Right lobe of liver (tissue), 6 donors: ENCODE measurements at regions not wholly inside any gene's neighbourhood (a gene's known extent, or its start where the extent isn't known, plus 50 kb on each side); places are given as distances from the start of the nearest gene placed in this dataset.

Experiments
- ATAC-seq, 4 donors: fragments of 200-7000 bp; cut with Tn5 transposase; one replicate each; pipeline ENCODE4 v1.9.1; 2020; ENCODE audit warnings: mild to moderate bottlenecking in 4 of 4, moderate library complexity in 4 of 4
- DNase-seq, 3 donors: peaks; one replicate each; pipeline ENCODE4 v3.0.0-alpha.2; 2020
- H3K27ac ChIP-seq, 3 donors: fragments of 200-600 bp; one replicate each; pipeline ENCODE4 v1.8.0; 2022
- H3K27me3 ChIP-seq, 2 donors: fragments of 200-600 bp; one replicate each; pipeline ENCODE4 v1.8.0; 2022
- H3K36me3 ChIP-seq, 4 donors: fragments of 200-600 bp; sonication (generic) in 1 of 4; one replicate each; pipeline versions ENCODE4 v1.5.1 to v1.8.0; 2017 to 2022; ENCODE audit warnings: control low read depth in 1 of 4
- H3K4me1 ChIP-seq, 4 donors: fragments of 200-600 bp; sonication (generic) in 1 of 4; one replicate each; pipeline versions ENCODE4 v1.5.1 to v1.8.0; 2017 to 2022; ENCODE audit warnings: control low read depth in 1 of 4
- H3K4me3 ChIP-seq, 3 donors: fragments of 200-600 bp; one replicate each; pipeline ENCODE4 v1.8.0; 2022
- H3K9me3 ChIP-seq, 4 donors: fragments of 200-600 bp; sonication (generic) in 1 of 4; one replicate each; pipeline versions ENCODE4 v1.5.1 to v1.8.0; 2017 to 2022; ENCODE audit warnings: control low read depth in 1 of 4
- CTCF ChIP-seq, 4 donors: fragments of 200-600 bp in 3 of 4; fragments of 450-650 bp in 1 of 4; IDR thresholded peaks; one replicate each; pipeline versions ENCODE4 v1.5.1 to v1.8.0; 2016 to 2022; ENCODE audit warnings: antibody characterized with exemption in 4 of 4, mild to moderate bottlenecking in 2 of 4
- POLR2A ChIP-seq: fragments of 450-650 bp; IDR thresholded peaks from one replicate; pipeline ENCODE4 v1.6.1; 2017; ENCODE audit warnings: antibody characterized with exemption, mild to moderate bottlenecking
- WGBS: methylation state at CpG from one replicate; pipeline ENCODE4 v1.1.6; 2018; ENCODE audit warnings: low coverage, low lambda C conversion rate; ENCODE audit not compliant: insufficient coverage; ENCODE audit errors: missing lambda C conversion rate; 5-methylcytosine and 5-hydroxymethylcytosine counted together
- intact Hi-C, 2 donors: fragments of 100-400 bp; cut with DNase I; formaldehyde crosslinking; loops; one replicate each; pipeline versions ENCODE4 v1.11.2 to v1.14.1; 2022
- donor health status: DM: no; HTN: yes; CAD: no.
- donor health status: DM: no; HTN: no; CAD: no.
- donor health status: DM: no; HTN: no; CAD: no.
- donor health status: DM: no; HTN: yes; CAD: no.
- donor health status: DM: no; HTN: yes; CAD: no.

GRCh38 chr2:147363181-147363580, 481.6 kb upstream of the ACVR2A start:
- Histone ChIP-seq H3K9me3 (no peaks in the 10 kb centered on the region), H3K27ac (no peak overlapping the region), H3K27me3 (no peaks in the 10 kb centered on the region), H3K36me3 (no peaks in the 10 kb centered on the region), H3K4me1 (no peaks in the 10 kb centered on the region), H3K4me3 (no peak overlapping the region)
- intact Hi-C loops: no loop called here
- DNase-seq (no peak), ATAC-seq (no peak)
- TF ChIP-seq CTCF (IDR thresholded peaks at IDR 0.05) (no peak), POLR2A (no peak)
- 81% methylated on average over 4 of the region's 4 CpGs for WGBS

- intact Hi-C loops: no loop called here
- no peak for TF ChIP-seq CTCF (IDR thresholded peaks at IDR 0.05)
- TF ChIP-seq POLR2A: no peak
- Histone ChIP-seq H3K36me3 (no peaks in the 10 kb centered on the region), H3K27ac (no peak overlapping the region), H3K9me3 (no peaks in the 10 kb centered on the region), H3K4me3 (no peak overlapping the region), H3K4me1 (no peaks in the 10 kb centered on the region), H3K27me3 (no peaks in the 10 kb centered on the region)
- no peak for ATAC-seq
- DNase-seq: no peak
- WGBS: 73% methylated on average over 1 of the region's 1 CpG
These were observed 486.5 kb upstream of the ACVR2A start for GRCh38 chr2:147358375-147358774.

- no peaks in the 10 kb centered on the region for H3K9me3 ChIP-seq
- TF ChIP-seq POLR2A: no peak
- TF ChIP-seq CTCF (IDR thresholded peaks at IDR 0.05): no peak
- ATAC-seq (no peak), DNase-seq (no peak)
- H3K27ac ChIP-seq: no peak overlapping the region
- no peaks in the 10 kb centered on the region for H3K27me3 ChIP-seq
- H3K4me3 ChIP-seq: no peak overlapping the region
- H3K36me3 ChIP-seq: no peaks in the 10 kb centered on the region
- WGBS: 68% methylated on average over 4 of the region's 4 CpGs
- peaks cover 0 to 3% (median 0%) of the 10 kb centered on the region in 4 donors for H3K4me1 ChIP-seq
- intact Hi-C loops: no loop called here
These were observed 488.7 kb upstream of the ACVR2A start for GRCh38 chr2:147356157-147356556.

- 81% methylated on average over 4 of the region's 4 CpGs for WGBS
- intact Hi-C loops: no loop called here
- no peaks in the 10 kb centered on the region for H3K27me3 ChIP-seq
These were observed 489.1 kb upstream of the ACVR2A start for GRCh38 chr2:147355706-147356105.

GRCh38 chr2:147353072-147353381, 491.8 kb upstream of the ACVR2A start:
- no peak overlapping the region for H3K27ac ChIP-seq
- no peaks in the 10 kb centered on the region for H3K27me3 ChIP-seq
- TF ChIP-seq POLR2A (no peak), CTCF (IDR thresholded peaks at IDR 0.05) (no peak)
- no peak for DNase-seq
- H3K4me3 ChIP-seq: no peak overlapping the region
- no peaks in the 10 kb centered on the region for H3K9me3 ChIP-seq
- no peak for ATAC-seq
- no peaks in the 10 kb centered on the region for H3K36me3 ChIP-seq
- intact Hi-C loops: no loop called here
- H3K4me1 ChIP-seq: peaks cover 0 to 3% (median 0%) of the 10 kb centered on the region in 4 donors

More at GRCh38 chr2:147355706-147356105, 489.1 kb upstream of the ACVR2A start:
- ATAC-seq (peak in 2 of 4 donors; percentile 35 to 41), DNase-seq (no peak)
- H3K4me1 ChIP-seq: peaks cover 0 to 3% (median 0%) of the 10 kb centered on the region in 4 donors
- no peaks in the 10 kb centered on the region for H3K36me3 ChIP-seq
- H3K27ac ChIP-seq: no peak overlapping the region
- no peak overlapping the region for H3K4me3 ChIP-seq
- no peak for TF ChIP-seq POLR2A
- no peaks in the 10 kb centered on the region for H3K9me3 ChIP-seq
